Mesenchymal stem cell (in vitro differentiated cells and primary cell): ENCODE measurements at regions not wholly inside any gene's neighbourhood (a gene's known extent, or its start where the extent isn't known, plus 50 kb on each side); places are given as distances from the start of the nearest gene placed in this dataset.
A peak's percentile ranks its signal among the peaks of the same experiment; 100 is the strongest.

Experiments used
- DNase-seq: peaks from one replicate; pipeline ENCODE4 v3.0.0-alpha.2; 2013
- H2AFZ ChIP-seq: one replicate; pipeline ENCODE4 v1.6.1; 2013; ENCODE audit warnings: low read depth, mild to moderate bottlenecking, control low read depth, inconsistent platforms, low read length, moderate library complexity
- H2AK5ac ChIP-seq: 2 replicates; pipeline ENCODE4 v1.6.1; 2013; ENCODE audit warnings: low read length, moderate library complexity, mild to moderate bottlenecking, inconsistent platforms; ENCODE audit not compliant: severe bottlenecking
- H2BK120ac ChIP-seq: one replicate; pipeline ENCODE4 v1.6.1; 2013; ENCODE audit warnings: low read depth, mild to moderate bottlenecking, inconsistent platforms, low read length, moderate library complexity
- H2BK12ac ChIP-seq, 2 experiments: one replicate each; pipeline ENCODE4 v1.6.1; 2013; ENCODE audit warnings: inconsistent platforms in 2 of 2, low read length in 2 of 2, mild to moderate bottlenecking in 2 of 2, moderate library complexity in 2 of 2, control low read depth in 1 of 2
- H2BK15ac ChIP-seq: one replicate; pipeline ENCODE4 v1.6.1; 2013; ENCODE audit warnings: mild to moderate bottlenecking, low read depth, inconsistent platforms; ENCODE audit not compliant: poor library complexity, severe bottlenecking
- H2BK5ac ChIP-seq: 2 replicates; pipeline ENCODE4 v1.6.1; 2013; ENCODE audit warnings: low read depth, mild to moderate bottlenecking, low read length, control low read depth, inconsistent platforms; ENCODE audit not compliant: poor library complexity, severe bottlenecking
- H3K14ac ChIP-seq, 2 experiments: one replicate each; pipeline ENCODE4 v1.6.1; 2013; ENCODE audit warnings: inconsistent platforms in 2 of 2, low read length in 2 of 2, control low read depth in 1 of 2, mild to moderate bottlenecking in 1 of 2, moderate library complexity in 1 of 2
- H3K18ac ChIP-seq, 2 experiments: one replicate each; pipeline ENCODE4 v1.6.1; 2013; ENCODE audit warnings: inconsistent platforms in 2 of 2, low read length in 2 of 2, control low read depth in 1 of 2, low read depth in 1 of 2, mild to moderate bottlenecking in 1 of 2
- H3K23ac ChIP-seq, 2 experiments: one replicate each; pipeline ENCODE4 v1.6.1; 2013; ENCODE audit warnings: inconsistent platforms in 2 of 2, low read length in 2 of 2, mild to moderate bottlenecking in 2 of 2, moderate library complexity in 2 of 2, control low read depth in 1 of 2
- H3K27ac ChIP-seq: 2 replicates; pipeline ENCODE4 v1.5.1; 2013; ENCODE audit warnings: mild to moderate bottlenecking, moderate library complexity, low read length, control low read depth, inconsistent platforms; ENCODE audit not compliant: poor library complexity, severe bottlenecking
- H3K27me3 ChIP-seq, 2 experiments: 2 replicates each; pipeline versions ENCODE4 v1.6.1 to v1.7.0; 2013; ENCODE audit warnings: low read length in 2 of 2, mild to moderate bottlenecking in 2 of 2, moderate library complexity in 2 of 2, control low read depth in 1 of 2, inconsistent platforms in 1 of 2; ENCODE audit not compliant: control insufficient read depth in 1 of 2, insufficient read depth in 1 of 2
- H3K36me3 ChIP-seq, 2 experiments: 2 replicates each; pipeline versions ENCODE4 v1.6.1 to v1.7.0; 2013; ENCODE audit warnings: low read length in 2 of 2, control low read depth in 1 of 2, inconsistent platforms in 1 of 2, low read depth in 1 of 2, mild to moderate bottlenecking in 1 of 2; ENCODE audit not compliant: insufficient read depth in 2 of 2, control insufficient read depth in 1 of 2
- H3K4ac ChIP-seq, 2 experiments: one replicate each; pipeline ENCODE4 v1.6.1; 2013; ENCODE audit warnings: inconsistent platforms in 2 of 2, low read length in 2 of 2, mild to moderate bottlenecking in 2 of 2, moderate library complexity in 2 of 2, control low read depth in 1 of 2, low read depth in 1 of 2
- H3K4me1 ChIP-seq: 2 replicates; pipeline ENCODE4 v1.6.1; 2013; ENCODE audit warnings: low read depth, low read length, control low read depth; ENCODE audit not compliant: control insufficient read depth, insufficient read depth
- H3K4me2 ChIP-seq: 2 replicates; pipeline ENCODE4 v1.6.1; 2013; ENCODE audit warnings: low read length, mild to moderate bottlenecking, inconsistent platforms; ENCODE audit not compliant: poor library complexity, severe bottlenecking
- H3K4me3 ChIP-seq, 2 experiments: 2 replicates each; pipeline versions ENCODE4 v1.5.1 to v1.7.0; 2013; ENCODE audit warnings: low read length in 2 of 2, mild to moderate bottlenecking in 2 of 2, control low read depth in 1 of 2, low read depth in 1 of 2; ENCODE audit not compliant: insufficient read depth in 1 of 2
- H3K79me1 ChIP-seq: replicated peaks from 2 replicates; pipeline ENCODE4 v1.6.1; 2013; ENCODE audit warnings: mild to moderate bottlenecking, control low read depth, low read length, inconsistent platforms; ENCODE audit not compliant: poor library complexity, severe bottlenecking
- H3K9ac ChIP-seq: 2 replicates; pipeline ENCODE4 v1.7.0; 2013; ENCODE audit warnings: mild to moderate bottlenecking, low read length, moderate library complexity
- H3K9me3 ChIP-seq: 2 replicates; pipeline ENCODE4 v1.7.0; 2013; ENCODE audit warnings: mild to moderate bottlenecking, low read length; ENCODE audit not compliant: control insufficient read depth
- H4K8ac ChIP-seq: one replicate; pipeline ENCODE4 v1.6.1; 2013; ENCODE audit warnings: inconsistent platforms, mild to moderate bottlenecking, low read length, moderate library complexity
- H4K91ac ChIP-seq: one replicate; pipeline ENCODE4 v1.6.1; 2013; ENCODE audit warnings: mild to moderate bottlenecking, low read length, inconsistent platforms
- WGBS: methylation state at CpG from one replicate; pipeline ENCODE4 v1.1.7; 2013; ENCODE audit warnings: mixed read lengths; 5-methylcytosine and 5-hydroxymethylcytosine counted together

GRCh38 chr1:203932556-203932955 lies 71.2 kb downstream of the SNRPE start:
- H2BK120ac ChIP-seq = no peak overlapping the region
- H3K27ac ChIP-seq = no peak overlapping the region
- no peak overlapping the region for H2AK5ac ChIP-seq
- no peaks in the 10 kb centered on the region for H3K9me3 ChIP-seq
- peaks cover 3 to 6% of the 10 kb centered on the region in 2 experiments for H3K27me3 ChIP-seq
- H3K18ac ChIP-seq = no peak overlapping the region
- DNase-seq = no peak
- 90% methylated on average over 3 of the region's 3 CpGs for WGBS
- no peak overlapping the region for H4K8ac ChIP-seq
- no peaks in the 10 kb centered on the region for H3K36me3 ChIP-seq
- H3K23ac ChIP-seq = no peak overlapping the region
- no peak overlapping the region for H2BK5ac ChIP-seq
- no peak overlapping the region for H2BK15ac ChIP-seq
- H3K79me1 ChIP-seq = no peaks in the 10 kb centered on the region
- no peaks in the 10 kb centered on the region for H3K4me1 ChIP-seq
- H2AFZ ChIP-seq = no peak overlapping the region
- H3K14ac ChIP-seq = no peak overlapping the region
- no peak overlapping the region for H3K4me3 ChIP-seq
- H3K4ac ChIP-seq = no peak overlapping the region
- H4K91ac ChIP-seq = no peak overlapping the region
- H3K4me2 ChIP-seq = no peak overlapping the region
- no peak overlapping the region for H2BK12ac ChIP-seq
- H3K9ac ChIP-seq = no peak overlapping the region

- no peak overlapping the region for H2BK120ac ChIP-seq
- no peak overlapping the region for H4K8ac ChIP-seq
- H2BK5ac ChIP-seq = no peak overlapping the region
- H3K14ac ChIP-seq = no peak overlapping the region
- no peak overlapping the region for H3K18ac ChIP-seq
- H2BK15ac ChIP-seq = no peak overlapping the region
- H2BK12ac ChIP-seq = no peak overlapping the region
- H3K9ac ChIP-seq = no peak overlapping the region
- H3K27ac ChIP-seq = no peak overlapping the region
- peaks cover 3 to 6% of the 10 kb centered on the region in 2 experiments for H3K27me3 ChIP-seq
- DNase-seq = peak; percentile 20
- WGBS = 70% methylated on average over 3 of the region's 3 CpGs
- H3K4me2 ChIP-seq = no peak overlapping the region
- no peaks in the 10 kb centered on the region for H3K4me1 ChIP-seq
- H3K4ac ChIP-seq = no peak overlapping the region
- H4K91ac ChIP-seq = no peak overlapping the region
- H3K9me3 ChIP-seq = no peaks in the 10 kb centered on the region
- H2AK5ac ChIP-seq = no peak overlapping the region
- H3K23ac ChIP-seq = no peak overlapping the region
- no peaks in the 10 kb centered on the region for H3K79me1 ChIP-seq
- no peaks in the 10 kb centered on the region for H3K36me3 ChIP-seq
- H3K4me3 ChIP-seq = no peak overlapping the region
- H2AFZ ChIP-seq = no peak overlapping the region
Measured at GRCh38 chr1:203934027-203934426, 72.6 kb downstream of the SNRPE start.

DNA sequence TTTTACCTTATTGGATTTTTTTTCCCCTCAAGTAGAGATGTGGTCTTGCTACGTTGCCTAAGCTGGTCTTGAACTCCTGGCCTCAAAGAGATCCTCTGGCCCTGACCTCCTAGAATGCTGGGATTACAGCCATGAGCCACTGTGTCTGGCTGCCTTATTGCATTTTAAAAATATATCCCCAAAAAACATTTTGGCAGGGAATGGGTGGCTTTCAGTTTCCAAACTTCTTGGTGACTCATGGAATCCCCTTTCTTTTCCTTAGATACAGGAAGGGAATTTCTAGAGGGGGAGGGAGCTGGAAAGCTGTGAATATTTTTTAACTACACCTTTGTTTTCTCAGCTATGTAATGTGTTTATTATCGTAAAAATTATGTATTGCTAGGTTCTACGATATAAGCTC lies 73.3 kb downstream of the SNRPE start:
- no peak overlapping the region for H4K8ac ChIP-seq
- peaks cover 3 to 6% of the 10 kb centered on the region in 2 experiments for H3K27me3 ChIP-seq
- H2BK120ac ChIP-seq = no peak overlapping the region
- DNase-seq = no peak
- H3K9me3 ChIP-seq = no peaks in the 10 kb centered on the region
- no peak overlapping the region for H4K91ac ChIP-seq
- H2BK5ac ChIP-seq = no peak overlapping the region
- H3K79me1 ChIP-seq = no peaks in the 10 kb centered on the region
- H3K4me3 ChIP-seq = no peak overlapping the region
- H2BK12ac ChIP-seq = no peak overlapping the region
- no peak overlapping the region for H2AK5ac ChIP-seq
- no peak overlapping the region for H3K18ac ChIP-seq
- H2AFZ ChIP-seq = no peak overlapping the region
- no peaks in the 10 kb centered on the region for H3K36me3 ChIP-seq
- H3K4me1 ChIP-seq = no peaks in the 10 kb centered on the region
- no peak overlapping the region for H3K14ac ChIP-seq
- H3K27ac ChIP-seq = no peak overlapping the region
- no peak overlapping the region for H2BK15ac ChIP-seq
- no peak overlapping the region for H3K4ac ChIP-seq
- no peak overlapping the region for H3K4me2 ChIP-seq
- H3K23ac ChIP-seq = no peak overlapping the region
- 79% methylated on average over 3 of the region's 3 CpGs for WGBS
- no peak overlapping the region for H3K9ac ChIP-seq

DNA sequence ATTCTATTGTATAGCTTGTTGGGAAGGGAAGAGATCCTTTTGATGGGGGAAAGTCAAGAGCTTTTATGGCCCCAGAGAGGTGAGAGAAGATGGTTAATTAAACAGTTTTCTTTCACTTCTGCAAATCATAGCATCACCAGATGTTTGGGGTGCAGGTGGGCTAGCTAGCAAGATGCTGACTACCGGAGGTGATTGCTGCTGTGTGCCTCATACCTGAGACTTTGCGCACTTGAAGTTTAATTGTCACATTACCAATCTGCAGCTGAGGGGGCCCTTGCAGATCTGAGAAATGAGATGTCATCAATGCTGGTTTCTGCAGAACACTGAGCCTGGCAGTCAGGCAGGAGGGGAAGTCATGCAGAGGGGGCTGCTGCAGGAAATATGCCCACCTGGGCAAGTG lies 73.9 kb downstream of the SNRPE start:
- Histone ChIP-seq H3K79me1 (no peaks in the 10 kb centered on the region), H3K14ac (no peak overlapping the region), H4K91ac (no peak overlapping the region), H2AFZ (no peak overlapping the region), H4K8ac (no peak overlapping the region), H3K27ac (no peak overlapping the region), H2BK5ac (no peak overlapping the region), H3K36me3 (no peaks in the 10 kb centered on the region), H3K9ac (no peak overlapping the region), H2BK15ac (no peak overlapping the region), H2BK12ac (no peak overlapping the region), H2BK120ac (no peak overlapping the region), H3K27me3 (peaks cover 3 to 6% of the 10 kb centered on the region in 2 experiments), H3K9me3 (no peaks in the 10 kb centered on the region), H3K4me1 (no peaks in the 10 kb centered on the region), H3K4me2 (no peak overlapping the region), H2AK5ac (no peak overlapping the region), H3K4me3 (no peak overlapping the region), H3K23ac (no peak overlapping the region), H3K4ac (no peak overlapping the region), H3K18ac (no peak overlapping the region)
- 90% methylated on average over 2 of the region's 2 CpGs for WGBS
- no peak for DNase-seq
